ENCODE measurements at regions not wholly inside any gene's neighbourhood (a gene's known extent, or its start where the extent isn't known, plus 50 kb on each side); places are given as distances from the start of the nearest gene placed in this dataset.

GRCh38 chr16:11406177-11406560, 60.9 kb downstream of the RMI2 start:
- H3K27me3 ChIP-seq (ENCODE audit: low read depth, low read length), result peaks cover 2% of the 10 kb centered on the region; the same call in 1 of the 2 replicates
- H3K9ac ChIP-seq (ENCODE audit: low read length), result no peak overlapping the region
- 0 out of 2 replicates have a peak, but pooled peaks cover 3% of the 10 kb centered on the region for H4K20me1 ChIP-seq (ENCODE audit: insufficient read depth, low read length)
- H3K9me3 ChIP-seq (ENCODE audit: insufficient read depth, low read length), result no peaks in the 10 kb centered on the region
- H2AFZ ChIP-seq (ENCODE audit: low read depth, low read length), result no peak overlapping the region
- TF ChIP-seq CTCF (IDR thresholded peaks at IDR 0.05; ENCODE audit: low read depth, low read length), result no peak
- TF ChIP-seq EZH2phosphoT487 (IDR thresholded peaks at IDR 0.05; ENCODE audit: low read depth), result no peak
- no peak overlapping the region for H3K4me2 ChIP-seq (ENCODE audit: low read length)
- no peak overlapping the region for H3K27ac ChIP-seq (ENCODE audit: low read length)
- no peaks in the 10 kb centered on the region for H3K4me1 ChIP-seq (ENCODE audit: low read length)
- H3K4me3 ChIP-seq (ENCODE audit: low read length), result no peak overlapping the region
- no peaks in the 10 kb centered on the region for H3K36me3 ChIP-seq (replicated peaks; ENCODE audit: low read depth, low read length)
- no peaks in the 10 kb centered on the region for H3K79me2 ChIP-seq (ENCODE audit: low read length)

DNA sequence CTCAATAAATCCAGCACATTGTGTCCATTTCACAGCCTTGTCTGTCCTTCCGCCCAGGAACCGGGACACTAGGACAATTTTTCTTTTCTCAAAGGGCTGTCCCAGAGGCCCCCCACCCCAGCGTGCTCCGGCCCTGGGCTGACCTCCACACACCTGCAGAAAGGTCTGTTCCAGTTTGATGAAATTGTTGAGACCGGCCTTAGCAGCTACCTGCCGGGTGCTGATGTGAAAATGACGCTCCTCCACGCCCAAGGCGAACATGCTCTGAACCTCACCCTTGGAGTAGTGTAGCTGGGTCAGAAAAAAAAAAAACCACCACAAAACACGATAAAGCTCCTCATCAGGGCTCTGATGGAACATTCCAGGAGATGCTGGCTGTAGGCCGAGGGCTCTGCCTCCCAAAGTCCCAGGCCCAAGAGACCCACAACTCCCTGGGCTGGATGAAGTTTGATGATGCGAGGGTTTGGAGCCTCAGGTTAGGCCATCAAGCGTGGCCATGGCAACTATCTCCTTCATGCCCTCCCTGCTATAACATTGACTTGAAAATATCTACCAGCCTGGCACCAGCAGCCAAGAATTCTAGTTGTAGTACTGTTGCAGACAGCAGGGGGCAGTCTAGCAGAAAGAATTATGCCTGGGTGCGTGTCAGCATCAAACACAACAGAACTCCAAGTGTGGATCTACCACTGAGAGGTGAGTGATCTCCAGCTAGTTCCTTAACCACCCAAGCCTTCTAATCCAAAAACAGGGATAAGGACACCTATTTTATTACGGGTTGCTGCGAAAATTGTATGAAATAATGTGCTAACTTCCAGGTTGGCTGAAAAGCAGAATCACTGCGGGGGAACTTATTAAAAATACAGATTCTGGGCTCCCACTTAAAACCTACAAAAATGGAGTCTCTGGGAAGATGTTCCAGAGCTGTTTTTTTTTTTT, 62.1 kb downstream of the RMI2 start:
- no peaks in the 10 kb centered on the region for H3K9me3 ChIP-seq (ENCODE audit: insufficient read depth, low read length)
- H2AFZ ChIP-seq (ENCODE audit: low read depth, low read length), result no peak overlapping the region
- no peak overlapping the region for H3K27ac ChIP-seq (ENCODE audit: low read length)
- H3K4me2 ChIP-seq (ENCODE audit: low read length), result no peak overlapping the region
- no peak overlapping the region for H3K9ac ChIP-seq (ENCODE audit: low read length)
- 0 out of 2 replicates have a peak, but pooled peaks cover 3% of the 10 kb centered on the region for H4K20me1 ChIP-seq (ENCODE audit: insufficient read depth, low read length)
- TF ChIP-seq EZH2phosphoT487 (IDR thresholded peaks at IDR 0.05; ENCODE audit: low read depth) (no peak), CTCF (IDR thresholded peaks at IDR 0.05; ENCODE audit: low read depth, low read length) (peak; percentile 80)
- H3K4me1 ChIP-seq (ENCODE audit: low read length), result no peaks in the 10 kb centered on the region
- H3K27me3 ChIP-seq (ENCODE audit: low read depth, low read length), result no peaks in the 10 kb centered on the region
- no peaks in the 10 kb centered on the region for H3K36me3 ChIP-seq (replicated peaks; ENCODE audit: low read depth, low read length)
- H3K4me3 ChIP-seq (ENCODE audit: low read length), result no peak overlapping the region
- no peaks in the 10 kb centered on the region for H3K79me2 ChIP-seq (ENCODE audit: low read length)

DNA sequence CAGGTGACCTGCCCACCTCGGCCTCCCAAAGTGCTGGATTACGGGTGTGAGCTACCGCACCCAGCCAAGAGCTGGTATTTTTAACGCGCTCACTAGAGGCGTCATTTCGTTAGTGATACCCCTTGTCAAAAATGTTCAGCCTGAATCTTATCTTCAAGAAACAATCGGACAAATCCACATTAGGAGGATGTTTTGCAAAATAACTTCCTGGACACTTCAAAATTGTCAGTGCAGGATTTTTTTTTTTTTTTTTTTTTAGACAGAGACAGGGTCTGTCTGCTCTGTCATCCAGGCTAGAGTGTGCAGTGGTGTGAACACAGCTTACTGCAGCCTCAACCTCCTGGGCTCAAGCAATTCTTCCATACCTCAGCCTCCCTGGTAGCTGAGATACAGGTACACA, 63.0 kb downstream of the RMI2 start:
- no peak overlapping the region for H2AFZ ChIP-seq (ENCODE audit: low read depth, low read length)
- no peak overlapping the region for H3K27ac ChIP-seq (ENCODE audit: low read length)
- no peaks in the 10 kb centered on the region for H3K27me3 ChIP-seq (ENCODE audit: low read depth, low read length)
- H3K9me3 ChIP-seq (ENCODE audit: insufficient read depth, low read length), result no peaks in the 10 kb centered on the region
- H3K4me1 ChIP-seq (ENCODE audit: low read length), result no peaks in the 10 kb centered on the region
- H3K79me2 ChIP-seq (ENCODE audit: low read length), result no peaks in the 10 kb centered on the region
- H3K36me3 ChIP-seq (replicated peaks; ENCODE audit: low read depth, low read length), result no peaks in the 10 kb centered on the region
- 0 out of 2 replicates have a peak, but pooled peaks cover 3% of the 10 kb centered on the region for H4K20me1 ChIP-seq (ENCODE audit: insufficient read depth, low read length)
- no peak overlapping the region for H3K9ac ChIP-seq (ENCODE audit: low read length)
- TF ChIP-seq CTCF (IDR thresholded peaks at IDR 0.05; ENCODE audit: low read depth, low read length), result no peak
- TF ChIP-seq EZH2phosphoT487 (IDR thresholded peaks at IDR 0.05; ENCODE audit: low read depth), result no peak
- H3K4me3 ChIP-seq (ENCODE audit: low read length), result no peak overlapping the region
- H3K4me2 ChIP-seq (ENCODE audit: low read length), result no peak overlapping the region

DNA sequence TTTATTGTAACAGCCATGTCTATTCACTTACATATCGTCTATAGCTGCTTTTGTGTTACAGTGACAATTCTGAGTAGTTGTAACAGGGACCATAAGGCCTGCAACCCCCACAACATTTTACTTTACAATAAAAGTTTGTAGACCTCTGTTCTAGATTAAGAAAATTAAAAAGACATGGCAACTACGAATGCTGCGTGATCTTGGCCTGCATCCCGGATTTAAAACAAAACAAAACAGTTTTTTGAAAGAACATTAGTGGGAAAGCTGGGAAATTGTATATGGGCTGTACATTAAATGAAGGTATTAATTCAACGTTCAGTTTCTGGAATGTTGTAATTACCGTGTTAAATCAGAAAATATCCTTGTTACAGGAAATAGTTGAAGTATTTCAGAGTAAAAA, 64.1 kb downstream of the RMI2 start:
- TF ChIP-seq EZH2phosphoT487 (IDR thresholded peaks at IDR 0.05; ENCODE audit: low read depth), result no peak
- TF ChIP-seq CTCF (IDR thresholded peaks at IDR 0.05; ENCODE audit: low read depth, low read length), result no peak
- Histone ChIP-seq H3K27me3 (ENCODE audit: low read depth, low read length) (no peaks in the 10 kb centered on the region), H3K4me3 (ENCODE audit: low read length) (no peak overlapping the region), H3K79me2 (ENCODE audit: low read length) (no peaks in the 10 kb centered on the region), H3K36me3 (replicated peaks; ENCODE audit: low read depth, low read length) (no peaks in the 10 kb centered on the region), H3K4me2 (ENCODE audit: low read length) (no peak overlapping the region), H3K9ac (ENCODE audit: low read length) (no peak overlapping the region), H3K9me3 (ENCODE audit: insufficient read depth, low read length) (no peaks in the 10 kb centered on the region), H4K20me1 (ENCODE audit: insufficient read depth, low read length) (0 out of 2 replicates have a peak, but pooled peaks cover 3% of the 10 kb centered on the region), H3K27ac (ENCODE audit: low read length) (no peak overlapping the region), H2AFZ (ENCODE audit: low read depth, low read length) (no peak overlapping the region), H3K4me1 (ENCODE audit: low read length) (no peaks in the 10 kb centered on the region)
